Pancreas (tissue), 10 donors: ENCODE measurements at regions not wholly inside any gene's neighbourhood (a gene's known extent, or its start where the extent isn't known, plus 50 kb on each side); places are given as distances from the start of the nearest gene placed in this dataset.
A peak's percentile ranks its signal among the peaks of the same experiment; 100 is the strongest.
"Not testable (repeated sequence)": the region's sequence is repeated elsewhere in the genome, so short reads cannot be mapped to it uniquely, and the experiment has no call there.

Source experiments
- ATAC-seq, 4 donors: fragments of 200-7000 bp; cut with Tn5 transposase; one replicate each; pipeline versions ENCODE4 v1.8.0 to v1.9.1; 2020; ENCODE audit warnings: mild to moderate bottlenecking in 4 of 4, moderate library complexity in 4 of 4
- DNase-seq, 6 donors: peaks; one replicate each; pipeline ENCODE4 v3.0.0-alpha.2; 2020
- FAIRE-seq: peaks from 2 replicates; lab custom pipeline; 2012; peaks lifted over from hg19 to GRCh38; lab: Jason Lieb, UNC
- H3K27ac ChIP-seq, 4 donors: fragments of 200-600 bp; sonication (generic); 1 replicate in 3 of 4; 2 replicates in 1 of 4; pipeline versions ENCODE4 v1.5.0 to v1.8.0; 2020
- H3K27me3 ChIP-seq, 4 donors: fragments of 200-600 bp; one replicate each; pipeline ENCODE4 v1.8.0; 2021
- H3K36me3 ChIP-seq, 3 donors: fragments of 200-600 bp; sonication (generic) in 1 of 3; one replicate each; pipeline versions ENCODE4 v1.5.0 to v1.8.0; 2020 to 2021
- H3K4me1 ChIP-seq, 3 donors: fragments of 200-600 bp; one replicate each; pipeline ENCODE4 v1.8.0; 2021
- H3K4me3 ChIP-seq, 4 donors: fragments of 200-600 bp; sonication (generic) in 2 of 4; one replicate each; pipeline versions ENCODE4 v1.5.0 to v1.8.0; 2020 to 2021
- H3K9me3 ChIP-seq, 4 donors: fragments of 200-600 bp; one replicate each; pipeline ENCODE4 v1.8.0; 2021
- CTCF ChIP-seq, 4 donors: fragments of 200-600 bp; sonication (generic) in 3 of 4; IDR thresholded peaks; one replicate each; pipeline versions ENCODE4 v1.5.0 to v1.8.0; 2021; ENCODE audit warnings: antibody characterized with exemption in 4 of 4
- WGBS, 2 donors: extraction: QIAGEN DNeasy Blood & Tissue Kit; methylation state at CpG; one replicate each; pipeline ENCODE4 v1.1.7; 2013; 5-methylcytosine and 5-hydroxymethylcytosine counted together
- intact Hi-C, 3 donors: fragments of 100-400 bp; cut with DNase I; formaldehyde crosslinking; loops; one replicate each; pipeline versions ENCODE4 v1.11.1 to v1.14.2; 2022
- donor health status: healthy with polysubstance abuse.
- donor health status: DM: no; HTN: no; CAD: no; lungs with moderate emphysema.
- donor health status: DM: no; HTN: no; CAD: no.
- donor health status: control.
- donor health status: control.
- donor health status: Bipolar disorder and iron deficiency.
- donor health status: DM: yes; HTN: yes; CAD: no.
- donor health status: DM: no; HTN: no; CAD: no.
- donor health status: DM: no; HTN: no; CAD: no.
- donor health status: DM: yes; HTN: yes; CAD: no.

- peak overlapping the region in 1 of 4 donors; percentile 25 for H3K27ac ChIP-seq
- intact Hi-C loops: no loop called here
- peak; percentile 33 to 55 (median 46) for ATAC-seq
- FAIRE-seq: peak; percentile 47
- DNase-seq: no peak
- TF ChIP-seq CTCF (IDR thresholded peaks at IDR 0.05): no peak
- H3K27me3 ChIP-seq: no peaks in the 10 kb centered on the region
- no peak overlapping the region for H3K4me3 ChIP-seq
- no peaks in the 10 kb centered on the region for H3K36me3 ChIP-seq
- 25 to 27% methylated on average over 1 of the region's 1 CpG for WGBS, 2 donors
- H3K4me1 ChIP-seq: peaks cover 0 to 9% (median 9%) of the 10 kb centered on the region in 3 donors
- H3K9me3 ChIP-seq: no peaks in the 10 kb centered on the region
These were observed 117.1 kb upstream of the KRR1 start for GRCh38 chr12:75628511-75628910.

DNA sequence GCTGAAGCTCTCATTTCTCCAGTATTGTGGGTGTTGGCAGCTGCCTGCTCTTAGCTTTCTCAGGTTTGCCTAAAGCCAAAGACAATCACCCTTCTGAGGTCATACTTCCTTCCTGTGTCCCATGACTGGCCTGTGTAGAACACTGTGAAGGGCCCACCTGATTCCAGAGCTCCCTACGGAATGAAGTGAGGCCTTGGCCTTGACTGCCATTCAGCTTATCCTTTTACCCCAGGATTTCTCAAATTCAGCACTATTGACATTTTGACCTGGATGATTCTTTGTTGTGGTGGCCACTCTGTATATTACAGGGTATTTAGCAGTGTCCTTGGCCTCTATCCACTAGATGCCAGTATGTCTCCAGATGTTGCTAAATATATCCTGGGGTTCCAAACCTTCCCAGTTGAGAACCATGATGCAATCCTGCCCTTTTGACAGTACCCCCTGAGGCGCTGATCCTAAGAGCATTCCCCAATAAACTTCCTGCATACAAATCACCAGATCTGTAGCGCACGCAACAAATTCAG is 112.3 kb upstream of the KRR1 start:
- FAIRE-seq: no peak
- Histone ChIP-seq H3K4me3 (no peak overlapping the region), H3K36me3 (no peaks in the 10 kb centered on the region), H3K27ac (no peak overlapping the region), H3K27me3 (no peaks in the 10 kb centered on the region), H3K4me1 (peaks cover 0 to 9% (median under 1%) of the 10 kb centered on the region in 3 donors), H3K9me3 (no peaks in the 10 kb centered on the region)
- no peak for TF ChIP-seq CTCF (IDR thresholded peaks at IDR 0.05)
- WGBS, 2 donors: 56% methylated on average over 4 of the region's 4 CpGs
- no peak for DNase-seq
- ATAC-seq: peak; percentile 35 to 72 (median 69)
- intact Hi-C loops: no loop called here

DNA sequence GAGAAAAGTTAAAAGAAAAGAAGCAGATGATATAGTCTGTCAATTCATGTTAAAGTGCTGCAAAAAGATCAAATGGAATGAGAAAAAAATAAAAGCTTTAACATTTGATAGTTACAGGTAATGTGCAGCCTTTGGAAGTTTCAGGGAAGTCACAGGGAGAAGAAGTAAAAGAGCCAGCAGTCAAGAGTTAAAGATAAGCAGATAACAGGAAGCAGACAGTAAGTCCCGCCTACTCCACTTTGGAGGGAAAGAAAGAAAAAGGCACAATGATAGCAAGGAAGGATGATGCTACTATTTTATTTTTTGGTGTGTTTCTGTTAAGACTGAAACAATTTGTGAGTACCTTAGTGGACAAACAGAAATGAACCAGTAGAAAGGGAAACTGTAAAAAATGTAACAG is 111.1 kb upstream of the KRR1 start:
- no peaks in the 10 kb centered on the region for H3K4me1 ChIP-seq
- TF ChIP-seq CTCF (IDR thresholded peaks at IDR 0.05): no peak
- ATAC-seq (no peak), DNase-seq (no peak), FAIRE-seq (no peak)
- no peaks in the 10 kb centered on the region for H3K27me3 ChIP-seq
- intact Hi-C loops: no loop called here
- WGBS, 2 donors: 88% methylated on average over 1 of the region's 1 CpG
- H3K27ac ChIP-seq: no peak overlapping the region
- H3K36me3 ChIP-seq: no peaks in the 10 kb centered on the region
- no peak overlapping the region for H3K4me3 ChIP-seq
- H3K9me3 ChIP-seq: no peaks in the 10 kb centered on the region

DNA sequence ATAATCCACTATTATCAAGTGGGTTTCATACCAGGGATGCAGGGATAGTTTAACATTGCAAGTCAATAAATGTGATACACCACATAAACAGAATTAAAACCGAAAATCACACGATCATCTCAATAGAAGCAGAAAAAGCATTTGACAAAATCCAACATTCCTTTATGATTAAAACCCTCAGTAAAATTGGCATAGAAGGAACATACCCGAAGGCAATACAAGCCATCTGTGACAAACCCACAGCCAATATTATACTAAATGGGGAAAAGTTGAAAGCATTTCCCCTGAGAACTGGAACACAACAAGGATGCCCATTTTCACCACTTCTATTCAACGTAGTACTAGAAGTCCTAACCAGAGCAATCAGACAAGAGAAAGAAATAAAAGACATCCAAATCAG is 103.0 kb upstream of the KRR1 start:
- H3K27ac ChIP-seq, intact Hi-C loops, H3K4me1 ChIP-seq, H3K27me3 ChIP-seq, ATAC-seq, H3K9me3 ChIP-seq, FAIRE-seq, H3K4me3 ChIP-seq, DNase-seq, H3K36me3 ChIP-seq: not testable (repeated sequence)
- 86 to 91% methylated on average over 4 of the region's 4 CpGs for WGBS, 2 donors

- FAIRE-seq: no peak
- no peak overlapping the region for H3K27ac ChIP-seq
- H3K4me1 ChIP-seq: no peaks in the 10 kb centered on the region
- H3K9me3 ChIP-seq: no peaks in the 10 kb centered on the region
- H3K4me3 ChIP-seq: no peak overlapping the region
- H3K36me3 ChIP-seq: no peaks in the 10 kb centered on the region
- no peak for DNase-seq
- H3K27me3 ChIP-seq: no peaks in the 10 kb centered on the region
- TF ChIP-seq CTCF (IDR thresholded peaks at IDR 0.05): no peak
- no peak for ATAC-seq
- 93% methylated on average over 4 of the region's 4 CpGs for WGBS, 2 donors
- intact Hi-C loops: no loop called here
These were observed 102.6 kb upstream of the KRR1 start for GRCh38 chr12:75613981-75614380.
